Neutrophil (primary cell): ENCODE measurements at regions not wholly inside any gene's neighbourhood (a gene's known extent, or its start where the extent isn't known, plus 50 kb on each side); places are given as distances from the start of the nearest gene placed in this dataset.

Experiments
- H3K27ac ChIP-seq: fragments of 200-600 bp; sonication (generic); 2 replicates; pipeline ENCODE4 v1.5.1; 2016; ENCODE audit warnings: mild to moderate bottlenecking, moderate library complexity
- H3K27me3 ChIP-seq: fragments of 200-600 bp; sonication (generic); 2 replicates; pipeline ENCODE4 v1.6.0; 2016; ENCODE audit warnings: mild to moderate bottlenecking
- H3K36me3 ChIP-seq: fragments of 200-600 bp; sonication (generic); 2 replicates; pipeline ENCODE4 v1.5.1; 2017
- H3K4me1 ChIP-seq, 2 experiments: fragments of 200-600 bp in 1 of 2; sonication (generic) in 1 of 2; 1 replicate in 1 of 2; 2 replicates in 1 of 2; pipeline versions ENCODE4 v1.5.1 to v1.6.1; 2013 to 2016; ENCODE audit warnings: low read depth in 1 of 2, low read length in 1 of 2, mild to moderate bottlenecking in 1 of 2, moderate library complexity in 1 of 2; ENCODE audit not compliant: control insufficient read depth in 1 of 2, insufficient read depth in 1 of 2
- H3K4me3 ChIP-seq, 2 experiments: fragments of 200-600 bp in 1 of 2; sonication (generic) in 1 of 2; 1 replicate in 1 of 2; 2 replicates in 1 of 2; pipeline ENCODE4 v1.5.1; 2013 to 2016; ENCODE audit warnings: low read depth in 1 of 2, low read length in 1 of 2, mild to moderate bottlenecking in 1 of 2, moderate library complexity in 1 of 2
- H3K9me3 ChIP-seq: fragments of 200-600 bp; sonication (generic); 2 replicates; pipeline ENCODE4 v1.5.1; 2016
- TF ChIP-seq, protein P1 (sequence below): fragments of 200-600 bp; sonication (generic); IDR thresholded peaks from 2 replicates; pipeline ENCODE4 v1.5.1; 2016; ENCODE audit warnings: antibody characterized with exemption

DNA sequence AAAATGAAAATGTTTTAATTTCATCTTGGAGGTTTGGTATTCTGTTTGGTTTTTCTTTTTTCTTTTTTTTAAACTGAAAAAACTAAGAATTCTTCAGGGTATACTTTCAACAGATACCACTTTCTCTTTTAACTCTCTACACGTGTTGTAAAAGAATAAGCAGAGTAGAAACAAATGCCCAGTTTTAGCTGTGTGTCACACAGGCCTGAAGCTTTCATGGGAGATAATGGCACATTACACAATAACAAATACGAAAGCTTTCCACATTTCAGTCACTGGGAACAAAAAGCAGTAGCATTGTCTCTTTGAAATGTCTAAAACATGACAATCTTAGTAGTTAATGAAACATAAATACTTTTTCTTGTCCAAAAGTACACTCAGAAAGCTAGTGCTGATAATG lies 818.5 kb downstream of the TBL1XR1 start:
- Histone ChIP-seq H3K9me3 (no peaks in the 10 kb centered on the region), H3K27me3 (no peaks in the 10 kb centered on the region), H3K27ac (no peak overlapping the region), H3K4me1 (no peaks in the 10 kb centered on the region), H3K36me3 (no peaks in the 10 kb centered on the region), H3K4me3 (no peak overlapping the region)
- TF ChIP-seq, protein P1, sequence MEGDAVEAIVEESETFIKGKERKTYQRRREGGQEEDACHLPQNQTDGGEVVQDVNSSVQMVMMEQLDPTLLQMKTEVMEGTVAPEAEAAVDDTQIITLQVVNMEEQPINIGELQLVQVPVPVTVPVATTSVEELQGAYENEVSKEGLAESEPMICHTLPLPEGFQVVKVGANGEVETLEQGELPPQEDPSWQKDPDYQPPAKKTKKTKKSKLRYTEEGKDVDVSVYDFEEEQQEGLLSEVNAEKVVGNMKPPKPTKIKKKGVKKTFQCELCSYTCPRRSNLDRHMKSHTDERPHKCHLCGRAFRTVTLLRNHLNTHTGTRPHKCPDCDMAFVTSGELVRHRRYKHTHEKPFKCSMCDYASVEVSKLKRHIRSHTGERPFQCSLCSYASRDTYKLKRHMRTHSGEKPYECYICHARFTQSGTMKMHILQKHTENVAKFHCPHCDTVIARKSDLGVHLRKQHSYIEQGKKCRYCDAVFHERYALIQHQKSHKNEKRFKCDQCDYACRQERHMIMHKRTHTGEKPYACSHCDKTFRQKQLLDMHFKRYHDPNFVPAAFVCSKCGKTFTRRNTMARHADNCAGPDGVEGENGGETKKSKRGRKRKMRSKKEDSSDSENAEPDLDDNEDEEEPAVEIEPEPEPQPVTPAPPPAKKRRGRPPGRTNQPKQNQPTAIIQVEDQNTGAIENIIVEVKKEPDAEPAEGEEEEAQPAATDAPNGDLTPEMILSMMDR, result no peak

DNA sequence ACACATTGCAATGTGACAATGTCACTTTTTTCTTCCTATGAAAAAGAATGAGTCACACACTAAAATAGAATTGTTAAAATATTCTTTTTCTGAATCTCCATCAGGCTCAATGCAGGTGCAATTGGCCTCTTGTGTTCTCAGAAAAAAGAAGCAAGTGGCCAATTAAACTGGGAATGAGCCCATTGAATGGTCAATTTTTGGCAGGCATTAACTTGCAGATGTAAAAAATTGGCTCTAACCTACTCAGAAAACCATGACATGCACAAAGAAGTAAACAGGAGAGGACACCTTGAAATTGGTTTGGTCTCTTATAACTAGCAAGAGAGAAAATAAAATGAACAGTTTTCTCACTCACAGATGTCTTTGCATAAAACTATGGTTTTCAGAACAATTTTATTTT lies 820.8 kb downstream of the TBL1XR1 start:
- H3K27me3 ChIP-seq, result no peaks in the 10 kb centered on the region

DNA sequence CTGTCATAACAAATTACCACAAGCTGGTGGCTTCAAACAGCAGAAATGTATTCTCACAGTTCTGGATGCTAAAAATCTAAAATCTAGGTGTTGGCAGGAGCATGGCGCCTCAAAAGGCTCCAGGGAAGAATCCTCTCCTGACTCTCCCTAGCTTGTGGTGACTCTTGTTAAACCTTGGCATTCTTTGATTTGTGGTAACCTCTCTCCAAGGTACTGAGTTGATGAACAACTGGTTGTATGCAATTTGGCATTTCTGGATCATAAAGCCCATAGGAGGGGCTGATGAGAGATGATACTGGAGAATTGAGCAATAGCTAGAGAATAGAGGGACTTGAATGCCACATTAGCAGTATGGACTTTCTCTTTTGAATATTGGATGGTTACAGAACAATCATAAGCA lies 821.8 kb downstream of the TBL1XR1 start:
- TF ChIP-seq, protein P1, result no peak
- Histone ChIP-seq H3K27ac (no peak overlapping the region), H3K9me3 (no peaks in the 10 kb centered on the region), H3K36me3 (no peaks in the 10 kb centered on the region), H3K27me3 (no peaks in the 10 kb centered on the region), H3K4me3 (no peak overlapping the region), H3K4me1 (no peaks in the 10 kb centered on the region)

More for the DNA sequence above, 820.8 kb downstream of the TBL1XR1 start:
- Histone ChIP-seq H3K4me1 (no peaks in the 10 kb centered on the region), H3K27ac (no peak overlapping the region), H3K4me3 (no peak overlapping the region), H3K36me3 (no peaks in the 10 kb centered on the region), H3K9me3 (no peaks in the 10 kb centered on the region)
- TF ChIP-seq, protein P1, result no peak

DNA sequence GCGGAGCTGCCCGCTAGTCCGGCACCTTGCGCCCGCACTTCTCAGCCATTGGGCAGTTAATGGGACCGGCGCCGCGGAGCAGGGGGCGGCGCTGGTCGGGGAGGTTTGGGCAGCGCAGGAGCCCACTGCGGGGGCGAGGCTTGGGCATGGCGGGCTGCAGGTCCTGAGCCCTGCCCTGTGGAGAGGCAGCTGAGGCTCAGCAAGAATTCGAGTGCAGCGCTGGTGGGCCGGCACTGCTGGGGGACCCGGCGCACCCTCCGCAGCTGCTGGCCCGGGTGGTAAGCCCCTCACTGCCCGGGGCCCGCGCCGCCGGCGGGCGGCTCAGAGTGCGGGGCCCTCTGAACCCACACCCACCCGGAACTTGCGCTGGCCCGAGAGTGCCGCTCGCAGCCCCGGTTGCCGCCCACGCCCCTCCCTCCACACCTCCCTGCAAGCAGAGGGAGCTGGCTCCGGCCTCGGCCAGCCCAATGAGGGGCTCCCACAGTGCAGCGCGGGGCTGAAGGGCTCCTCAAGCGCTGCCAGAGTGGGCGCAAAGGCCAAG lies 835.0 kb downstream of the TBL1XR1 start:
- H3K4me3 ChIP-seq, result no peak overlapping the region
- H3K4me1 ChIP-seq, result no peaks in the 10 kb centered on the region
- no peaks in the 10 kb centered on the region for H3K9me3 ChIP-seq
- TF ChIP-seq, protein P1, result no peak
- no peaks in the 10 kb centered on the region for H3K27me3 ChIP-seq
- no peak overlapping the region for H3K27ac ChIP-seq
- no peaks in the 10 kb centered on the region for H3K36me3 ChIP-seq

DNA sequence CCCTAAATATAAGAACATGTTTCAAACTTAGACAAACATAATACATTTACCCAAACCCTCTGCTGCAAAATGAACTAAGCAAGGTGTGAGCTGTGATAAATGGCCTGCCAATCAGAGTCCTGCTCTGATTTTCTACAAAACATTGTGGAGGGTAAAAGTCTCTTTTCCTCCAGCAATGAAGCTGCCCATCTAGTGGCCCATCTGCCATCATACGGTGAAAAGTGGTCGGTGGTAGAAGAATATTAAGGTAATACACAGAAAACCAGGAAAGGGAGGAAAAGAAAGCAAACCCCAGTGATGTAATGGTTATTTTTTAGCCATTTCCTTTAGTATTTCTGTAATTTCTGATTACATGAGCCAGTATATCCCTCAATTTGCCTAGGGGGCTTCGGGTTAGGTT lies 838.1 kb downstream of the TBL1XR1 start:
- no peak overlapping the region for H3K27ac ChIP-seq
- TF ChIP-seq, protein P1, result no peak
- H3K36me3 ChIP-seq, result no peaks in the 10 kb centered on the region
- no peaks in the 10 kb centered on the region for H3K27me3 ChIP-seq
- H3K9me3 ChIP-seq, result no peaks in the 10 kb centered on the region
- H3K4me1 ChIP-seq, result no peaks in the 10 kb centered on the region
- H3K4me3 ChIP-seq, result no peak overlapping the region

DNA sequence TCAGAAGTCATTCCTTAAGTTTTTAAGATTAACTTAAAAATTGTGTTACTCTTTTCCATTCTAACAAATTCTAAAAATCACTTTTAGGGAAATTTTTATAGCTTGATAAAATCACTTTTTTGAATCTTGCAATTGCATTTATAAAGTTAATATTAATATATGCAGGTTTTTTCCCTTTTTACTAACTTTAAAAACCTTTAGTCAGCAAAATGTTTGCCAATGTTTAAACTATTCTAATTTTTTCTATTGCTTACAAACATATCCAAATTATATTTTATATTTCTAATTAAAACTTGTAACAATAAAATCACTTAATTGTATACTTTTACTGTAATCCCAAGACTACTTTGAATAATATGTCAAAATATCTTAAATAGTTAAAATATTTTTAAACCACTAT lies 839.4 kb downstream of the TBL1XR1 start:
- TF ChIP-seq, protein P1, result no peak

More for the DNA sequence above, 839.4 kb downstream of the TBL1XR1 start:
- H3K4me3 ChIP-seq, result no peak overlapping the region
- H3K27me3 ChIP-seq, result no peaks in the 10 kb centered on the region
- no peaks in the 10 kb centered on the region for H3K4me1 ChIP-seq
- no peaks in the 10 kb centered on the region for H3K9me3 ChIP-seq
- no peak overlapping the region for H3K27ac ChIP-seq
- no peaks in the 10 kb centered on the region for H3K36me3 ChIP-seq
